DLD1 (cell line): ENCODE measurements at regions not wholly inside any gene's neighbourhood (a gene's known extent, or its start where the extent isn't known, plus 50 kb on each side); places are given as distances from the start of the nearest gene placed in this dataset.

Source experiments
- in situ Hi-C: cut with HindIII; loops from 2 replicates; pipeline ENCODE4 v1.10.0; 2017; ENCODE audit warnings: low sequenced_read_pairs

DNA sequence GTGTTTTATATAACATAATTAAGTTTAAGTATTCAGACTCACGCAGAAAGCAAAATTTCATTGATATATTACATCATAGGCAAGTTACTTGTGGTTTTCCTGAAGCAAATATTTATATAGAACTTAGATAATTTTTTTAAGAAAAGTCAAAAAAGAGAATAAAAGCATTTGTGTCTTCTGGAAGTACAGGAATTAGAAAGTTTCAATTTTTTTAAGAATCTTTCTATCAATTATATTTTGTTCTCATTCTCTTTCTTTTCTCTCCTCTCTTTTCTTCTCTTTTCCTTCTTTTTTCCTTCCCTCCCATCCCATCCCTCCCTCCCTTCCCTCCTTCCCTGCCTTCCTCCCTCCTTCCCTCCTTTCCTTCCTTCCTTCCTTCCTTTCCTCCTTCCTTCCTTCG is 120.7 kb upstream of the CDH8 start:
- in situ Hi-C loops, result no loop called here

DNA sequence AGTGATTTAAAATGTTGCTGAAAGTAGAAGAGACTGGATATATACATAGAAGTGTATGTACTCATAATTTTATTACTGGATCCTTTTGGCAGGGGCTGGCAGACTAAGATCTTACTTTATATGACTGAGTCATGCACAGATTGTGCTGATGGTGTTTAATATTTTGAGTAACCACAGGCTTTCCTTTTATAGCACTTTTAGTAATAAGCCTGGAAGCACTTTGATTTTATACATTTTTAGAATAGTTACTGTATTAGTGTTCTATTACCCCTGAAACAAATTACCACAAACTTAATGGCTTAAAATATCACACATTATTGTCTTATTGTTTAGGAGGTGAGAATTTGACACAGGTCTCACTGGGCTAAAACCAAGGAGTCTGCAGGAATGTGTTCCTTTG is 113.4 kb upstream of the CDH8 start:
- in situ Hi-C loops, result no loop called here

DNA sequence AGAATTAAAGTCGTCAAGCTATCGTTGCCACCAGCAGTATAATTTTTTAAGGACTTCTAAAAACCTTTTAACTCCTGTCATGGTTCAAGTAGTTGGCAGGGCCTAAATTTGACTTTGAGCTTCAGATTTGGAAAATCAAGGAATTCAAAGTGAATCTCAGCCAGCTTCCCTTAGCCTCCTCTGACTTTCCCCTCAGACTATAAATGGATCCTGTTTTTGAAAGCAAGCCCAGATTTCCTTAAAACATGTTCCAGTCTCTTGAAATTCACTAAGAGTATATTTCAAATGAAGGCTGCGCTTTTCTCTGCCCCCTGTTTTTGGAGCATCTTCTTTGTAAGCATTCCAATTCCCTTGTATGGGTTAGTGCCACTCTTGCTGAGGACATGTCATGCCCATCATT is 101.8 kb upstream of the CDH8 start:
- in situ Hi-C loops, result no loop called here

DNA sequence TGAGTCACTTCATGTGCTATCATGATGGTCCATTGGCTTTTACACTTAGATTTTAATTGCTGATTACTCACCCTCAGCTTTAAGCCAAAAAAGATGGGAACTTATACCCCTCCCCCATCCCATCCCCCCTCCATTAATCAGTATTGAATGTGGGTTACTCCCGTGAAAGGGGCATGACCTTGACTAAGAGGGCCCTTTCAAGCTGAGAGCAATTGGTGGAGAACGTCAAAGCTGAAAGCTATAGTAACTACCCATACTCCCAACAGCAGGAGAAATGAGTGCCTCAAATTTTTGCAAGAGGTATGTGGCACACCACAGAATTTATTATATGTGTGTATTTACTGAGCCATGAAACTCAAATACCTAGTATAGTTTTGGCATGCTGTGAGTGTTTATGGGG is 99.7 kb upstream of the CDH8 start:
- in situ Hi-C loops, result no loop called here

DNA sequence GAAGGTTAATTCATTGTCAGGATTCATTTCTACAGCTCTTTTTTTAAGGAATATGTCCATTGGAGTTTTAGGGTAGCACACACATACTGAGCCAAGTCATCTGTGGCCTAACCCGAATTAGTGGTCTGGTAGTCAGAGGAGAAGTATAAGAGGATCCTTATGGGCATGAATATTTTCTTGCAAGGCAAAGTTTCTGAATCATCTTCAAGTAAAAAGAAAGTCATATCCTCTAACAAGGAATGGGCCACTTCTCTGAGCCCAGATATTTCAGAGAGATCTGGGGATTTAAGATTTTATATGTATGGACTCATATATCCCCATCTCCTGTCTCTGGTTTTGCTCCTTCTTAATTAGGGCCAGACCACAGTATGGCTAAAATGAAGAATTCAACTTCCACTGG is 99.2 kb upstream of the CDH8 start:
- in situ Hi-C loops, result no loop called here

DNA sequence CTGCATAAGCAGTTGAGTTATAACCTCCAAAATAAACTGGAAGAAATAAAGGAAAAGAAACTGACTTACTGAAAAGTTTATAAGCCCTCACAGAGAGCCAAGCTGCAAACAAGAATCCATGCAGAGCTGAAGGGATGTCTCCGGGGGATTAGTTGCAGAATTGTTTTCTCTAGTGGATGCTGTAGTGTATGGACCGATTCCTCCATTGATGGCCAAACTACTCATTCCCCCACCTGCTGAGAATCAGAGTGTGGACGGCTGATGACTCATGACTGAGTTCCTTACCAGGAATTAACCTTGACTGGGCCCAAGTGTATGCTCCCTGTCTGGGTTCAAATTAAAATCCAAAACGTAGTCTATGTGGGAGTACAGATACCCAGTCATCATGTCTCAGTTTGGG is 93.9 kb upstream of the CDH8 start:
- in situ Hi-C loops, result no loop called here

DNA sequence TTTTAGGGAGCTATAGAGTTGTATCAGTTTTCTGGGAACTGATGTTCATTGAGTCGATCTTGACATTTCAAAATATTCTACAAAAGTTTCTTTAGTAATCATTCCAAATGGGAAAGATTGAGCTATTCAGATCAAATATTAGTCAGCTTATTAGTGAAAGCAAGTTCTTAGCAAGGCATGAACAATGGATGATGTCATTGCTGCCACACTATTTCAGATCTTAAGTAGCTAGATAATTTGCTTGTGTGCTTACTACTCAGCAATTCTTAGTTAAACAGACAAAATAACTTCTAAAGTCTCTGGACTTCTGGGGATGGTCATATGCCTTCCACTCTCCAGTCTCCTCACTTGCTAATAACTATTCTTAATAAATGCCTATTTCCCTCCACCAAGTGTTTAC is 69.0 kb upstream of the CDH8 start:
- in situ Hi-C loops, result no loop called here

DNA sequence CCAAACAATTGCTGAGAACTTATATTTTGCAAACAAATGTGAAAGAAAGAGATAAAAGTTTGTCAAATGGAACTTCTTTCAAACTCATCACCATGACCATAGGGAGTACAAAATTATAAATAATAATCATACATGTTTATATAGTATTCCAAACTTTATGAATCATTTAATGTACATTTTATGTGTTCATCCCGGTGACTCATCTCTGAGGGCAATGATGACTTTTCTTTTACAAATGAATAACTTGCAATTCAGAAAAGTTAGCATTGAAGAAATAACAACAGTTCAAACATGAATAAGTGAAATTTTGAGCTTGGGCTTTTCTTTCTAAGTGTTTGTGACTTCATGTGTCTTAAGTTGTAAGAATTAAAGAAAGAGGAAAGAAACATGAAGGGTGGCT is 66.3 kb upstream of the CDH8 start:
- in situ Hi-C loops, result no loop called here

DNA sequence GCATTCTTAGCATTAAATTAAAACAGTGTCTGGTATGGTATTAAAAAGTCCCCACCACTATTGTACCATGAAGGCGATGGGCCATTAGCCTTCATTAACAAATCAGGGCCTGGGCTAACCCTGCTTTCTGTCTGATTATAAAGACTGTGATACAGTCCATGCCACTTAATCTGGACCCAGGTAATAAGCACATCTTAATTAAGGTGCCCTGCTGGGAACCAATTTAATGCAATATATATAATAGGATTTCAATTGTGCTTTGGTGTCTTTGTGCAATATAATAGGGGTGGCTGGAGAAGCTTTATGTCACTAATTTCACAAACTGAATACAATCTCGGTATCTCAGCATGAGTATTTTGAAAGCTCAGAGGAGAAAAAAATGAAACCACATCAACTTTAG is 64.4 kb upstream of the CDH8 start:
- in situ Hi-C loops, result no loop called here

DNA sequence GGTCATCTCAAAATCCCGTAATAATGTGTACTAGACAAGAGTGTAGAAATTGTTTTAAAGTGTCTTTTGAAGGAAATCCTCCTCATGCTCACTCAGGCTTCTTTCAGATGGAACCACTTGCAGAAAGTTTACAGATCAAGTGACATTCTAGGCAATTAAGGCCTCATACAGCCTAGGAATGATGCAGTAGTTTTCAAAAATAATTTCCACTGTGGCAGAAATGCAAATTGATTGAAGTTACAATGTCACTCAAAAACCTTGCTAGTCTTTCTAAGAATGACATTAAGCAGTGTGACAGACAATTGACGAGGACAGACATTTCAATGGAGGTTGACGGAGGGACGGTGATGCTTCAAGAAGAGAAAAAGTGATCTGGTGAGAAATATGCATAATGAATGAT is 53.5 kb upstream of the CDH8 start:
- in situ Hi-C loops, result no loop called here

DNA sequence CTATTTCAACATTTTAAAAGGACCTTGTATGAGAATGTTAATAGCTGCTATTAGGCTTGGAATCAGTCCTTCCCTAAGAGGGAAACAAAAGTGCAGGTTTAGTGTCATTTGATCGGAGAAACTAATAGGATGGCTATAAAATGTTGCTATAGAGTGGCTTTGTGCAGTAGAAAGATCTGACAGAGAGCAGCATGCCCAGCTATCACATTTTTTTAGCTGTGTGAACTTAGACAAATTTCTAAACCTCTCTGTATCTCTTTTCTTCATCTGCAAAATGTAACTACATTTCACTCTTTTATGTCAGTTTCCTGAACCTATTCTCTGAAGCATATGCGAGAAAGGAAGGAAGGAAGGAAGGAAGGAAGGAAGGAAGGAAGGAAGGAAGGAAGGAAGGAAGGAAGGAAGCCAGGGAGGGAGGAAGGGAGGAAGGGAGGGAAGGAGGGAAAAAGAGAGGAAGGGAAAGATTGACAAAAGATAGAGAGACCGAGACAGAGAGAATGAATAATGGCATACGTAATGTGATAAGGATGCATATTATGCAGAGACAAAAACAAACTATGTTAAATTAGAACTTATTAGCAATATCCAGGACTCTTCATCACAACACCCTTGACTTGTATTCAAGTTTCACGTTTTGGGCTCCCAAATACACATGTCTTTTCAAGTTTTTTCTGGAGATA is 52.6 kb upstream of the CDH8 start:
- in situ Hi-C loops, result no loop called here
